GM12875 (cell line): ENCODE measurements at regions not wholly inside any gene's neighbourhood (a gene's known extent, or its start where the extent isn't known, plus 50 kb on each side); places are given as distances from the start of the nearest gene placed in this dataset.

ENCODE experiments used
- H3K4me3 ChIP-seq: one replicate; pipeline ENCODE4 v1.5.1; 2011; ENCODE audit warnings: low read depth, low read length, control low read depth
- CTCF ChIP-seq: IDR thresholded peaks from 2 replicates; pipeline ENCODE4 v1.5.1; 2011; ENCODE audit warnings: low read depth, mild to moderate bottlenecking, control low read depth, inconsistent platforms, low read length, moderate library complexity, borderline replicate concordance; ENCODE audit not compliant: insufficient read depth

- H3K4me3 ChIP-seq, result no peak overlapping the region
- TF ChIP-seq CTCF, result no peak
Measured at GRCh38 chr1:219689774-219690173, 76.9 kb upstream of the ZC3H11B start.

GRCh38 chr1:219687779-219688178, 74.9 kb upstream of the ZC3H11B start:
- no peak overlapping the region for H3K4me3 ChIP-seq
- TF ChIP-seq CTCF, result no peak

DNA sequence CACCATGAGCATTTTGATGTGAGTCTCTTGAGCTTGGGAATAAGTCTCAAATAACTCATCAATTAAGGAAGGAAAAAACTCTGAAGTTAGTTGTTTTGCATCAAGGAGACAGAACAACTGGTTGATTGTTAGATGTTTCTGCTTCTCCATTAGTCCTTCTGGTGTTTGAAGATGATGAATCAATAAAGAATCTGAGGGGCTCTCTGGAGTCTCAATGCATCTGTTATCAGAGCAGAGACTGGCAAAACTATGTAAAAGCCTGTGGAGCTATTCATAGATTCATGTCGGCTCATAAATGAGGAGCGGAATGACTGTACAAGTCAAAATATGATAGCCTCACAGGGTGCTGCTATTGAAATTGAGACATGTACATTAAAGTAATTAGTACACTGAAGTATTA, 73.3 kb upstream of the ZC3H11B start:
- no peak overlapping the region for H3K4me3 ChIP-seq
- no peak for TF ChIP-seq CTCF

- no peak for TF ChIP-seq CTCF
- H3K4me3 ChIP-seq, result no peak overlapping the region
Measured at GRCh38 chr1:219682788-219683187, 69.9 kb upstream of the ZC3H11B start.

DNA sequence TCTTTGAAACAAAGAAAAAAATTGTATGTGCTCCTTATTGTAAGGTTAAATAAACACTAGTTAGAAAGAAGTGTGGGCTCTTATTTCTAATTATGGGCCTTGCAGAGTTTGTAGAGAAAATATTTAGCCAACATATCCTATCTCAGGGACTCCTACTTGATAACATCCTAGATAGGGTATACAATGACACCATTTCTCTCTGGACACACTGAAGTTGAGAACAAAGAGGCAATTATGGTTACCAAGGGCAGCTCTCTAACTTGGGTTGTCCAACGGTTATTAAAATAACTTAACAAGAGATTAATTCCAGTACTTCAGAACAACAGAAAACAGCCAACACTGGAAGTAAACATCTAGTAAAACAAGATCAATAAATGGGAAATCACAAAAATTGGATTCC, 69.0 kb upstream of the ZC3H11B start:
- TF ChIP-seq CTCF, result no peak
- H3K4me3 ChIP-seq, result no peak overlapping the region

DNA sequence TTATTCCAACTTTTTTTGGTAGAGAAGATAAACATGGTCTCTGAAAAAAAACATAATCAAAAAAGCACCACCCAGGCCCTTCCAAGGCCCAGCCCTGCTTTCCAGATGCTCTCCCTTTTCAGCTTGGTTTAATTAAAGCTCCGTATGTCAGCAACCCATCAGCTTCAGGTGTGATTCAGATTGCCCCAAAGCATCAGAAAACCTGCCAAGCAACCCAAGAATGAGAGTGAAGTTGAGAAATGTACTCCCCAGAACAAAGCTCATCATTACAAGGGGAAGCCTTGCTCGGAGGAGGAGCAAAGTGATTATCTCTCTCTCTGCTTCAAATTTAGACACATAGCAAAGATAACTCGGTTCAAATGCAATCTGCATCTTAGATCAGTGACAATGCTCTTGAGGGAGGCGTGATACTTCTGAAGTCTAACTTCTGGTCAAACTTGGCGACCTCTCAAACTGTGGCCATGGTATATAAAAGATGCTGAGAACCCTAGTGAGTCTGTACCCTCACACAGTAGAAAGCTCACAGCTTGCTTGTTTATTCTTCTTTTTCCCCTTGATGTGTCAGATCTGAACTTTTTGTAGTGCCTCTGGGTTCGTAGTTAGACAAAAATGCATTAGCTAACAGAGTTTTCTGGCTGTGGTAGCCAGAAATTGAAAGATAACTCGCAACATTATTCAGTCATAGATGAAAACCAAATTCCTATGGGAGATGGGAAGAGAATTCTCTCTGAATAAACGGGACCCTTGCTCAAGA, 63.3 kb upstream of the ZC3H11B start:
- TF ChIP-seq CTCF, result no peak
- H3K4me3 ChIP-seq, result no peak overlapping the region

- no peak for TF ChIP-seq CTCF
- H3K4me3 ChIP-seq, result no peak overlapping the region
Measured at GRCh38 chr1:219670426-219671149, 57.7 kb upstream of the ZC3H11B start.
